ENCODE measurements at regions not wholly inside any gene's neighbourhood (a gene's known extent, or its start where the extent isn't known, plus 50 kb on each side); places are given as distances from the start of the nearest gene placed in this dataset.

- DNase-seq (ENCODE audit: low read depth in 1 of 2, low spot score in 1 of 2): no peak
- no peak overlapping the region for H3K4me3 ChIP-seq (replicated peaks; ENCODE audit: insufficient read depth, low read length)
- no peak overlapping the region for H3K27ac ChIP-seq (replicated peaks)
- no peak for TF ChIP-seq POLR2AphosphoS5 (IDR thresholded peaks at IDR 0.05; ENCODE audit: low read depth)
- no peak for TF ChIP-seq REST (IDR thresholded peaks at IDR 0.05; ENCODE audit: insufficient replicate concordance, low read depth)
- TF ChIP-seq CTCF (IDR thresholded peaks at IDR 0.05; ENCODE audit: insufficient read depth, low read length): no peak
- TF ChIP-seq SPI1 (IDR thresholded peaks at IDR 0.05; ENCODE audit: borderline replicate concordance, low read depth): no peak
- no peak for TF ChIP-seq GABPA (IDR thresholded peaks at IDR 0.05; ENCODE audit: low read depth)
- H3K27me3 ChIP-seq (ENCODE audit: insufficient read depth, poor library complexity, severe bottlenecking): no peaks in the 10 kb centered on the region
Measured at GRCh38 chr14:71415404-71415690, 508.1 kb downstream of the PCNX1 start.

GRCh38 chr14:71416392-71416791, 509.1 kb downstream of the PCNX1 start:
- TF ChIP-seq CTCF (IDR thresholded peaks at IDR 0.05; ENCODE audit: insufficient read depth, low read length): no peak
- TF ChIP-seq POLR2AphosphoS5 (IDR thresholded peaks at IDR 0.05; ENCODE audit: low read depth): no peak
- TF ChIP-seq SPI1 (IDR thresholded peaks at IDR 0.05; ENCODE audit: borderline replicate concordance, low read depth): no peak
- no peak for TF ChIP-seq REST (IDR thresholded peaks at IDR 0.05; ENCODE audit: insufficient replicate concordance, low read depth)
- no peak for TF ChIP-seq GABPA (IDR thresholded peaks at IDR 0.05; ENCODE audit: low read depth)
- Histone ChIP-seq H3K4me3 (replicated peaks; ENCODE audit: insufficient read depth, low read length) (no peak overlapping the region), H3K27me3 (ENCODE audit: insufficient read depth, poor library complexity, severe bottlenecking) (no peaks in the 10 kb centered on the region), H3K27ac (replicated peaks) (no peak overlapping the region)
- no peak for DNase-seq (ENCODE audit: low read depth in 1 of 2, low spot score in 1 of 2)

GRCh38 chr14:71418532-71419245, 511.4 kb downstream of the PCNX1 start:
- H3K27me3 ChIP-seq (ENCODE audit: insufficient read depth, poor library complexity, severe bottlenecking): no peaks in the 10 kb centered on the region
- TF ChIP-seq GABPA (IDR thresholded peaks at IDR 0.05; ENCODE audit: low read depth): no peak
- no peak for TF ChIP-seq CTCF (IDR thresholded peaks at IDR 0.05; ENCODE audit: insufficient read depth, low read length)
- TF ChIP-seq POLR2AphosphoS5 (IDR thresholded peaks at IDR 0.05; ENCODE audit: low read depth): no peak
- no peak for TF ChIP-seq REST (IDR thresholded peaks at IDR 0.05; ENCODE audit: insufficient replicate concordance, low read depth)
- TF ChIP-seq SPI1 (IDR thresholded peaks at IDR 0.05; ENCODE audit: borderline replicate concordance, low read depth): no peak
- no peak overlapping the region for H3K4me3 ChIP-seq (replicated peaks; ENCODE audit: insufficient read depth, low read length)
- no peak for DNase-seq (ENCODE audit: low read depth in 1 of 2, low spot score in 1 of 2)
- H3K27ac ChIP-seq (replicated peaks): no peak overlapping the region
